ENCODE measurements at regions not wholly inside any gene's neighbourhood (a gene's known extent, or its start where the extent isn't known, plus 50 kb on each side); places are given as distances from the start of the nearest gene placed in this dataset.
"Not testable (repeated sequence)": the region's sequence is repeated elsewhere in the genome, so short reads cannot be mapped to it uniquely, and the experiment has no call there.

GRCh38 chr4:107772269-107772668, 52.2 kb upstream of the PAPSS1 start:
- FAIRE-seq; H3K18ac ChIP-seq (ENCODE audit: extremely low read depth, low read length); H3K23ac ChIP-seq (ENCODE audit: insufficient read length); H3K36me3 ChIP-seq (ENCODE audit: control insufficient read depth in 2 of 4, insufficient read depth in 4 of 4, low read length in 3 of 4); H4K5ac ChIP-seq (ENCODE audit: insufficient read length, low read depth, low read length); H3K4me3 ChIP-seq (ENCODE audit: extremely low read depth in 1 of 4, insufficient read depth in 2 of 4, low read depth in 3 of 4, low read length in 4 of 4); H3K4me2 ChIP-seq (ENCODE audit: insufficient read depth in 1 of 2, low read depth in 2 of 2, low read length in 2 of 2); H3K79me2 ChIP-seq (ENCODE audit: control insufficient read depth in 1 of 2, insufficient read depth in 2 of 2, low read length in 2 of 2); H4K20me1 ChIP-seq (replicated peaks in 1 of 2; ENCODE audit: control insufficient read depth in 1 of 2, insufficient read depth in 2 of 2, low read length in 2 of 2); H3K79me1 ChIP-seq (ENCODE audit: low read depth, low read length); H2BK12ac ChIP-seq (ENCODE audit: low read depth, low read length); DNase-seq (ENCODE audit: low read depth in 1 of 2, low spot score in 2 of 2); H3K27me3 ChIP-seq (replicated peaks in 1 of 4; ENCODE audit: control insufficient read depth in 3 of 4, extremely low read depth in 1 of 4, insufficient read depth in 3 of 4, low read length in 3 of 4); H2BK20ac ChIP-seq (ENCODE audit: low read length); H3K23me2 ChIP-seq (ENCODE audit: low read depth, low read length); H2BK5ac ChIP-seq (ENCODE audit: low read depth, low read length); H3K4me1 ChIP-seq (replicated peaks in 1 of 4; ENCODE audit: control insufficient read depth in 3 of 4, insufficient read depth in 4 of 4, low read length in 3 of 4); H4K91ac ChIP-seq (replicated peaks; ENCODE audit: insufficient read length, low read length); H4K8ac ChIP-seq (ENCODE audit: extremely low read depth, insufficient read depth, low read length); H2AK5ac ChIP-seq (ENCODE audit: low read depth, low read length); POLR2A ChIA-PET (ENCODE audit: partially characterized antibody); H3K56ac ChIP-seq (replicated peaks; ENCODE audit: insufficient read length, low read depth, low read length); H3K27ac ChIP-seq (ENCODE audit: low read depth, low read length); H3K9ac ChIP-seq (replicated peaks in 1 of 4; ENCODE audit: extremely low read depth in 1 of 4, low read depth in 3 of 4, low read length in 3 of 4); H2AFZ ChIP-seq (ENCODE audit: low read length); H3K14ac ChIP-seq (ENCODE audit: insufficient read length); H2BK120ac ChIP-seq (replicated peaks; ENCODE audit: low read depth, low read length); H2BK15ac ChIP-seq (ENCODE audit: low read length); H3K4ac ChIP-seq (replicated peaks; ENCODE audit: insufficient read length, low read depth, low read length); CTCF ChIA-PET (ENCODE audit: partially characterized antibody): not testable (repeated sequence)
- 95% methylated on average over 5 of the region's 5 CpGs; no CpG with 5 or more reads in 1 of the 2 experiments for whole genome bisulfite sequencing, 2 experiments (ENCODE audit: extremely low coverage in 1 of 2, insufficient coverage in 1 of 2, insufficient read length in 1 of 2, insufficient replicate concordance in 2 of 2, low coverage in 1 of 2, low lambda C conversion rate in 2 of 2, missing lambda C conversion rate in 1 of 2)
- H3K9me3 ChIP-seq (ENCODE audit: insufficient read depth in 2 of 2, low read depth in 1 of 2, low read length in 1 of 2), result peaks cover 8 to 13% of the 10 kb centered on the region in 2 experiments; a peak in 2 of 4 replicates

Measured in H1 (cell line).